T-helper 1 cell treated with Interleukin-12 subunit alpha and Interleukin-12 subunit beta and Interleukin-4 antibody, amounts not matched to agents 30 ng/mL and 1 ng/mL, for 36 hours (primary cell): ENCODE measurements at regions not wholly inside any gene's neighbourhood (a gene's known extent, or its start where the extent isn't known, plus 50 kb on each side); places are given as distances from the start of the nearest gene placed in this dataset.
"Not testable (repeated sequence)": the region's sequence is repeated elsewhere in the genome, so short reads cannot be mapped to it uniquely, and the experiment has no call there.

Experiments
- intact Hi-C: fragments of 100-400 bp; cut with micrococcal nuclease; formaldehyde crosslinking; loops from one replicate; pipeline ENCODE4 v1.15.1; 2024

DNA sequence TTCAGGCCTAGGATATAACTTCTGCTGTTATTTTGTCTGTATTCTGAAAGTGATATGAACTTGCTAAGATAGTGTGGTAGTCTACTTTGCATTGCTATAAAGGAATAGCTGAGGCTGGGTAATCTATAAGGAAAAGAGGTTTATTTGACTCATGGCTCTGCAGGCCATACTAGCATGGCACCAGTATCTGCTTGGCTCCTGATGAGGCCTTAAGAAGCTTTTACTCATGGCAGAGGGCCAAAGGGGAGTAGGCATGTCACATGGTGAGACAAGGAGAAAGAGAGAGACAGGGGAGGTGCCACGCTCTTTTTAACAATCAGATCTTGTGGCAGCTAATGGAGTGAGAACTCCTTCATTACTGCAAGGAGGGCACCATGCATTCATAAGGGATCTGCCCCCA, 247.3 kb downstream of the GPAT3 start:
- intact Hi-C loops, result no loop called here

DNA sequence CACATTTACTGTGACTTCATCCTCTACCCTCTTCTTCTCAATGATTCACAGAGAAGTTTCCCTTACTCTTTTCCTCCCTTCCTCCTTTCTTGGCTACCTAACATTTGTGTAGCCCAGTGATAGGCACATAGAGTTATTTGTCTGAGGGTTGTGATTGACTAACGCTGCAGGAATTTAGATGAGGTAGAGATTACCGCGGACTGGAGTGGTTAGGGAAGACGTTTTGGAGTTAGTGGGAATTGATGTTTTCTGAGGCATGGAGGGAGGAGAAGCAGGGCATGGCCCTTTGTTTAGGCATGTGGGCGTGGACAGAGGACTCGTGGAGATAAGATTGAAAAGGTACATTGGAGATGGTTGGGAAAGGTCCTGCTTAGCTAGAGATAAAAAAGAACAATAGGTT, 246.7 kb downstream of the GPAT3 start:
- intact Hi-C loops, result no loop called here

DNA sequence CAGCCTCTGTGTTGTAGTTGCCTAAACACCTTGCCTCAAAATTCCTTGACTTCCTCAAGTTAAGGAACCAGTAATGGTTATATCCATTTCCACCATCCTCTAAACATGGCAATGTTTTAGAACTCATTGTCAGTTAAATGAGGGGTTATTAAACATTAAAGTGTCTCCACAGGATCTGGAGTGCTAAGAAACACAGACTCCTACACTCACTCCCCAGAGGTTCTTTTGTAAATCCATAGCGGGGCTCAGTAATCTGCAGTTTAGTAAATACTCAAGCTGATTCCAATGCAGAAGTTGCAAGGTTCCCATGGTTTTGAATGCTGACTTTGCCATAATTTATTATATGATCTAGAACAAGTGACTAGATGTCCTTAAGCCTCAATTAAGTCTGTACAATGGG, 245.5 kb downstream of the GPAT3 start:
- intact Hi-C loops, result no loop called here

DNA sequence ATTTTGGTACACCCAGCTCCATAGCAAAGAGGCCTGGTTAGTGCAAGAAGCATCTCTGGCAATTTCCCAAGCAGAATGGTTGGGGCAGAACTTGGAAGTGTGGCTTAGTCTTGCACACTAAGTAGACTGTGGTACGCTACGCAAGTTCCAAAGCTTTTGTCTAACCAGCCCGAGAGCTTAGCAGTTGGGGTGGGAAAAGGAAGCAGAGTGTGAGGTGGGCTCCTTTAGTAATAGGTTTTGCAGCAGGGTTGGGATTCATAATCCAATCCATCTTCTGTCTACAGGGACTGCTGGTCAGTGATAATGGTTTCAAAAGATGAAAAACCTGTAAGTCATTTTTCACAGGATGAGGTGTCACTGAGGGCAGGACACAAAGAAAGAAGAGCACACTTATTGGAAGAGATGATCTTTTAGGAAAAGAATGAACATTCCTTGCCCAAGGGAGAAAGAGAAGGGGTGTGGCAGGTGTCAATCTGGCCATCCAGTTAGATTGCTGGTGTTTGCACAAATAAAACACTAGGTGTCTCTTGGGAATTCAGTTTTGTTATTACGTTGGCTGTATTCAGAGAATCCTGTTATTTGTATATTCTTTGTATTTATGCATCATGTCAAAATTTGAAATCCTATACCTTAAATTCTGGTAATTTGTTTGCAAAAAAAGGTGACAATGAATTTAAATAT, 244.3 kb downstream of the GPAT3 start:
- intact Hi-C loops, result no loop called here

DNA sequence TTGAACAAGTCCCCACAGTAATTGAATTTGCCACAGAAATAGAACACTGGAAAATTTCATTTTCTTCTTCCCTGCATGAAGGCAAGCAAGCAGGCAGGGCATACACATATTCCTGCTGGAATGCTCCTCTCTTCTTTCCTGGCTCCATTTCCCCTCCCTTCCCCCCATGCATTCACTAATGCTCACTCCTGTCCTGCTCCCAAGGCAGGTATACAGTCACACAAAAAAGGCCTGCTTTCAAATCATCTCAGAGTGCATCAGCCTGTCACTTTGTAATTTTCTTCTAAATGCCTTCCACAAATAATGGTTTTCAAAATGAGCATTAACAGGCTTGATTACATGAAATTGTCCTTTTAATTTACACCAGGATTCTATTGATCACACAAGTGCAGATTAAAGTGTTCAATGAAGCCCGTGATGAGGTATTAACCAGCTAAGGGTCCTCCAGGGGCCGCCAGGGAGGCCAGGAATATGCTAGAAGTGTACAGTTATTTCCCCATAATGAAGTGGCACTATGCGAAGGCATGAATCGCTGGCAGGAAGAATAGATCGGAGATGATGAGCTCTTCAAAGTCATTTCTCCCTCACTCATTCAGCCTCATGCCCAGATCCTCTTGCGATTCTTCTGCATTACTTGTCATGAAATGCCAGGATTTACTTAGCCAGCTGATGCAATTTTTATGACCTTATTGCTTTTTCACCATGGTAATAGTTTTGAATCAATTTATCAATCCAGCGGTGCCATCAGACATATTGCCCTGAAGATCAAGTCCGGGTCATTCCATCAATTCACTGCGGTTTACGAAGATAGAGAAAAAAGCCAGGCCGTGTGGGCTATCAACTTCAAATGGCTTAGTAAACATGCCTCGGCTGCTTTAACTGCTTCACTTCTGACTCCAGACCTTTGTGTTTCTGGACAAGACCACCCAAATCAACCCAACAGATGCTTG, 243.5 kb downstream of the GPAT3 start:
- intact Hi-C loops, result loop anchor here (10.0 kb wide), 1 partner anchor 745 kb away; no protein-coding TSS in a partner anchor

DNA sequence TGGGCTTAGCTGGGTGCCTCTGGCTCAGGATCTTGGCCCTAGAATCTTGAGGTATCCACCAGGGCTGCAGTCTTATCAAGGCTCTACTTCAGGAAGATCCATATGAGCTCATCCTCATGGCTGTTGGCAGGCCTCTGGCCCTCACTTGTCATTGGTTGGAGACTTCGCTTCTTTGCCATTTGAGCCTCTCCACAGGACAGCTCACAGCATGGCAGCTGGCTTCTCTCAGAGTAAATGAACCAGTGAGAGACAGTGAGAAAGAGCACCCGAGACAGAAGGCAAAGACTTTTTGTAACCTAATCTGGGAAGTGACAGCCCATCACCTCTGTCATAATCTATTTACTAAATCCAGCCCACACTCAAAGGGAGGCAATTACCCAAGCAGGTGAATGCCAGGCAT, 236.8 kb downstream of the GPAT3 start:
- intact Hi-C loops, result loop anchor here (10.0 kb wide), 1 partner anchor 752 kb away; no protein-coding TSS in a partner anchor

DNA sequence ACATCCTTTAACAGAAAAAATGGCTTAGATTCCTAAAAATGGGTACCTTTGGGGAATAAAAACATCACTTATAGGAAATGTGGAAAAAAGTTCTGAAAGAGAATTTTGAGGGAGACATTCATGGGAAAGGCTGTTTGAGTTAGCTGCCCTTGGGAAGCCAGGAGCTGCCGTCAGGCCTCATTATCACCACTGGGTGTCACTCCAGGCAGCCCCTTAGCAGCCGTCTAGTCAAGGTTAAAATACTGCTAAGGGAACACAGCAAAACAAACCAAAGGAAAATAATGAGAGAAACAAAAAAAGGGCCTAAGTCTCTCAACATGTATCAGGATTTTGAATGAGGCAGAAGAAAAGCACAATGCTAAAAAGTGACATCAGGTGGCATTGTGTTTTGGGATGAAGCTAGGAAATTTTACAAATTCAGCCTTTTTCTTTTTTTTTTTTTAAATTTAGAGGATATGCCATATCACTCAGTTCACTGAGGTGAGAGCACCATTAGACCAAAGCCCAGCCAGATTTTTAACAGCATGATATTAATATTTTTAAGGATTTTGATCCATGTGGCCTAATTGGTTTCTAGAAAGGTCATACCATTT, 235.3 kb downstream of the GPAT3 start:
- intact Hi-C loops, result loop anchor here (10.0 kb wide), 1 partner anchor 754 kb away; no protein-coding TSS in a partner anchor

DNA sequence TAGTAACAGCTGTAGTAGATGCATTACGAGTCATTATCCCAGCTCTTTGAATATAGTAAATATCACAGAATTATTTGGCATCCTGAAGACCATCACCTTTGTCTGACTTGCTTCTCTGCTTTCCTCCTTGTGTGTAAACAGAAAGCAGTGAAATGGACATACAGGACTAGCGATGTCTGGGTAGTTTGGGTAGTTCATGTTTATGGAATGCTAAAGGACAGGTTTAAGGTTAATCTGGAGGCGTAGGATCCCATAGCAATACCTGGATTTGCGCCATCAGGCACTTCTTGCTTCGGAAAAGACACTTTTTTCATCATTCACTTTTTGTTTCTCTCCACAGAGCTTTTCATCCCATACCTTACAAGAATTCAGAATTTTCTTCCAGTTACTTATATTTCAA, 232.2 kb downstream of the GPAT3 start:
- intact Hi-C loops, result no loop called here

DNA sequence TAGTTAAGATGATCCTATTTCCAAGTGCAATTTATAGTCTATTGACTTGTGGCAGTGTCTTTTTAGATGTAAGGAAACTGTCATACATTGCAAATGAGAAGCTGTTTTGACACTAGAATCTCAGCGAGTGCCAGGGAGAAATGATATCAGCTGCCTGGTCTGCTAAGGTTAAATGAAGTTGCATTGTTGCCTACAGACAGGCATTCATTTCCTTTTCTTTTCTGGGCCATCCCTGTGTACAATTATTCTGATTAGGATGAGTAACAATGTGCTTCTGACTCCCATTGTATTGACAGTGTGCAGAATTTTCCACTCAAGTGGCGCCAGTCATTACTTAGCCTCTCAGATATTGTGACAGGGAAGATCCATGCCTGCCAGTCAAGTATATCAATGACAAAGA, 231.2 kb downstream of the GPAT3 start:
- intact Hi-C loops, result no loop called here

DNA sequence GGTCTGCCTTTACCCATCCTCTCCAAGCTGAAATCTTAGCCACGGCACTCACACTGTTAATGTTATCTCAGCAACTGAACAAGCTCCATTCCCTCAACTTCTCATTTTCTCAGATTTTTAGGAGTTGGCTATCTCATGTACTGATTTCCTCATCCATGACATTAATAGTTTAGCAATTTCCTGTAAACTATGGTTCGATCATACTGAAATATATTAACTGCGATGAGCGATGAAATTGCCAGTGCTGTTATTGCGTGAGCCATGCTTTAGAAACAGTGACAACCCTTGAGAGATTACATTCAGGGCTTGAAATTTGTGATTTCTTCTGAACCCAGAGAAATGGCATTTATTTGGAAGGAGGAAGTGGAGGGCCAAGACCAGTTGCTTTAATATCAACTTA, 223.7 kb downstream of the GPAT3 start:
- intact Hi-C loops, result no loop called here

DNA sequence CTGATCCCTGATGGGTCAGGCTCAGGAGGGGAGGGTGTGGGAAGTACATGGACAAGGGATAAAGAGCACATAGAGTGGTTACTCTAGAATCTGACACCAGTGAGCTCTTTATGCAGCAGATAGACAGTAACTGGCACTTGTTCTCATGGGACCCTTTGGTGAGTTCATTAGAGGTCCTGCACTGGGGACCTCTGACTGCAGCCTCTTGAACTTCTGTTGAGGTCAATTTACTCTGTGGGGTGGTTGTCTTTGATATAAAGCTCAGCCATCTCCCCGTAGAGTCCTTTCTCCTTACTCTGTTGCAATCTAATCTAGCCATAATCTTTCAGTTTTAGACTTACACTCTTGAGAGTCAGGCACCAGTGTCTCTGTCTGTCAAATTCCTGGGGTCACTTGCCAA, 222.4 kb downstream of the GPAT3 start:
- intact Hi-C loops, result no loop called here

DNA sequence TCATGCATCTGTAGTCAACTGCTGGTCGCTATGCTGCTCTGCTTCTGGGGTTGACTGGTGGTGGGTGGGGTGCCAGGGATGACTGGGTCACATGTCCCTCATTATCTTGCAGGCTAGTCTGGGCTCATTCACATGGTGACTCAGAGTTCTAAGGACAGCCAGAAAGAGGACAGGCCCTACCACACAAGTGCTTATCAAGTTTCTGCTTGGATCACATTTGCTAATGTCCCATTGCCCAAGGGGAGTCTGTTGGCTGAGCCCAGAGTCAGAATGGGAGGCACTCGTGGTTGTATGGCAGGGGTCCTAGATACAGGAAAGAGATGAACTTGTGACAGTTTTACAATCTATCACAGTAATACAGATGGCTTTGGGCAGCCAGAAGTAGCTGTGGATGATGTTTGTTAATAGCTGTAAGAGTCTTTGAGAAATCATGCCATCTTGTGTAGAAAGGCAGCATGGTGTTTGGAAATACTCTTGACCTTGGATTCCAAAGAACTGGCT, 221.3 kb downstream of the GPAT3 start:
- intact Hi-C loops, result no loop called here

DNA sequence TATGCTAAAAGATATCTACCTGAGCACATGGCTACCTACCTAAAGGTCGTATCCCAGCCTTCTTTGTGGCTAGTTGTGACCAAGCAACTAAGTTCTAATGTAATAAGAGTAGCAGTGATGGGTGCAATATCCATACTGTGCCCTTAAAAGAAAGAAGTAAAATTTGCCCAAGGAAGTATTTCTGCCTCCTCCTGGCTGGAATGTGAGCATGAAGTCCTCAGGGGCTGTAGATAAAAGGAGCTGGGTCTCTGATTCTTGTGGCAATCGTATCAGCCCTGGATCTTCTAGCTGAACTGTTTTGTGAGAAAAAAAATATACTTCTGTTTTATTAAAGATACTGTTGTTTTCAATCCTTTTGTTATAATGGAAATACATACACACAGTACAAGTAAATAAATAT, 217.4 kb downstream of the GPAT3 start:
- intact Hi-C loops, result no loop called here

DNA sequence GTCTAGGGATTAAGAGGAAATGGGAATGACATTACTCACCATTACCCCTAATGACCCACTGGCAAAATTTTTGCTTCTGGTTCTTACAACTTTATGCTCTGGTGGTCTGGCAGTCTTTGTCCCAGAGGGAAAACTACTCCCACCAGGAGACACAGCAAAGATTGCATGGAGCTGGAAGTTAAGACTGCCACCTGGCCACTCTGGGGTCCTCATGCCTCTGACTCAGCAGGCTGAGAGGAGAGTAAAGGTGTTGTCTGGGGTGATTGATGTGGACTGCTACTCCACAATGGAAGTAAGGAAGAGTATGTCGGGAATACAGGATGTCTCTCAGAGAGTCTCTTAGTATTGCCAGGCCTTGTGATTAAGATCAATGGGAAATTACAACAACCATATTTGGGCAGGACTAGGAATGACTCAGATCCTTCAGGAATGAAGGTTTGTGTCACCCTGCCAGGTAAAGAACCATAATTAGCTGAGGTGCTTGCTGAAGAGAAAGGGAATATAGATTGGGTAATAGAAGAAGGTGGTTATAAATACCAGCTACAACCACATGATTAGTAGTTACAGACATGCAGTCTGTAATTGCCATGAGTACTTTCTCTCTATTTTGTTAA, 215.5 kb downstream of the GPAT3 start:
- intact Hi-C loops, result no loop called here

DNA sequence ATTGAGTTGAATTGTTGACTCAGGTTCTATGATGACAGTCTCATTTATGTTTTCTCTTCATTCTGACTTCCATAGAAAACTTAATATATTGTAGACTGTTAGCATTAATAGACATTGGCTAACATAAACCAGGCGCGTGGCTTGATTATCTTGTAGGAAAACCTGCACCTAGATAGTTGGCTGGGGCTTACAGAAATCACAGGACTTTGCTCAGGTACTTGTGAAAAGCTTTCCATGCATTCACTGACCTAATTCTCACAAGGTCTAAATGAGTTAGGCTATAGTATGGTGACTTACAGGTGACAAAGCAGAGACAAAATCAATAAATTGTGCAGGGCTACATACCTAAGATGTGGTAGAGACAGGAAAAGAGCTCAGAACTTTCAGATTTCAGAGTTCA, 212.8 kb downstream of the GPAT3 start:
- intact Hi-C loops, result no loop called here

DNA sequence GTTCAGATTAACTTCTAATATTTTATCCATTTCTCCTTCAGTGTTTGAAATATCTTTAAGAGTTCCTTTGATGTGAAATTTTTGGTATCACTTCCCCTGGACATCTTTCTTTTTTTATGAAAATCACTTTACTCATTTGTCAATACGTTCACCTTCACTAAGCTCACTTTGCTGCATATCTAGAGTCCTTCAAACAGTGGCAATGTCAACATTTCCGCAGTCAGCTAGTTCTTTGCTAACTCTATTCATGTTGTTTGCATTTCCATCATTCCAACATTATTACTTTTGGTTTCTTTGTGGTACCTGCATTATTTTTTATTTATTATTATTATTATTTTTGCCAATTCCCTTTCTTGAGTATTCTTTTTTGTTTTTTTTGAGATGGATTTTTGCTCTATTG, 203.0 kb downstream of the GPAT3 start:
- intact Hi-C loops, result no loop called here

DNA sequence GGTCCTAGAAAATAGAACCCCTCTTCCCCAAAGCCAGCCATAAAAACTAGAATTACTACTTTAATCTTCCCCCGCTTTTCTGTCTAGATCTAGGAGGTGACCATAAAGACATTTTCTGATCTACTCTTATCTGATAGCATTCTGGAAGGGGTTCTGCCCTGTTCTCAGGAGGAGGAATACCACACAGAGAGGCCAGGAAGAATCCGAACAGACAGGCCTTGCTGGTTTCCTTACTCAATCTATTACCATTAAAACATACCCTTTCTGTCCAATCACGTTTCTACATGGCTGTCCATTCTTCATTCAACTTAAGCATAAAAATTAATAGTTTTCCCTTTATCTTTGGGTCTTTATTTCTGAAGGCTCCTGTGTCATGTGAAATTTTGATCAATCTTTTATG, 198.7 kb downstream of the GPAT3 start:
- intact Hi-C loops, result no loop called here

DNA sequence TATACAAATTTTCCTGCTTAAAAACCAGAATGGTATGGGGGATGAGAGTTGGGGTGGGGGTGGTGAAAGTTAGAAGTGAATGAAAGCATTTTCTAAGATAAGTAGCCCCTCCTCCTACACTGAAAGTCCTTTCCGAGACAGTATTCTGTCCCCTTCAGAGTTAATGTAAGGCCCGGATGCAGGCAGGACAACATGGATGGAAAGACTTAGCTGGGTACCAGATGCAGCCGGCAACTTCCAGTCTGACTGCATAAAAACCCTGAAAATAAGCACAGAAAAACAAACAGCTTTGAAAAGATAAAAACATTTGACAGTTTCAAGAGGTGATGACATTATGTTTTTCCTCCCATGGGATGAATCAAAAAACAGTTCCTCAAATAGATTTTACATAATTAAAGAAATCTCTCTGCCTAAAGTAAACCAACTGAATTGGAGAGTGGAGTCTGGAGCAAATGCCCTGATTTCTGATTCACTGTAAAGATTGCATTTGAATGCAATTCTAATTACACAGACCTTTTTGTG, 196.3 kb downstream of the GPAT3 start:
- intact Hi-C loops, result no loop called here

DNA sequence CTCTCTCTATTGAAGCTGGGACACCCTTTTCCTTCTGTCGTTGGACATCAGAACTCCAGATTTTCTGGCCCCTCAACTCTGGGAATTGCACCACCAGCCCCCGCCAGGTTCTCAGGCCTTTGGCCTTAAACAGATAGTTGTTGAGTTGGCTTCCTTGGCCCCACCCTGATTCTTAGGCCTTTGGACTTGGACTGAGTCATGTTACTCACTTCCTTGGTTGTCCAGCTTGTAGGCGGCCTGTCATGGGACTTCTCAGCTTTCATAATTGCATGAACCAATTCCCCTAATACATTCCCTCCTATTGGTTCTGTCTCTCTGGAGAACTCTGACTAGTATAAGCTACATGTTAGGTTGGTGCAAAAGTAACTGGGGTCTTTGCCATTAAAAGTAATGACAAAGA, 195.7 kb downstream of the GPAT3 start:
- intact Hi-C loops, result no loop called here

DNA sequence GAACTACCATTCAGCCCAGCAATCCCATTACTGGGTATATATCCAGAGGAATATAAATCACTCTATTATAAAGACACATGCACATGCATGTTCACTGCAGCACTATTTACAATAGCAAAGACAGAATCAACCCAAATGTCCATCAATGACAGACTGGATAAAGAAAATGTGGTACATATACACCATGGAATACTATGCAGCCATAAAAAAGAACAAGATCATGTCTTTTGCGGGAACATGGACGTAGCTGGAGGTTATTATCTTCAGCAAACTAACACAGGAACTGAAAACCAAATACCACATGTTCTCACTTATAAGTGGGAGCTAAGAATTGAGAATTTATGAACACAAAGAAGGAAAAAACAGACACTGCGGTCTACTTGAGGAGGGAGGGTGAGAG, 195.1 kb downstream of the GPAT3 start:
- intact Hi-C loops, result not testable (repeated sequence)

DNA sequence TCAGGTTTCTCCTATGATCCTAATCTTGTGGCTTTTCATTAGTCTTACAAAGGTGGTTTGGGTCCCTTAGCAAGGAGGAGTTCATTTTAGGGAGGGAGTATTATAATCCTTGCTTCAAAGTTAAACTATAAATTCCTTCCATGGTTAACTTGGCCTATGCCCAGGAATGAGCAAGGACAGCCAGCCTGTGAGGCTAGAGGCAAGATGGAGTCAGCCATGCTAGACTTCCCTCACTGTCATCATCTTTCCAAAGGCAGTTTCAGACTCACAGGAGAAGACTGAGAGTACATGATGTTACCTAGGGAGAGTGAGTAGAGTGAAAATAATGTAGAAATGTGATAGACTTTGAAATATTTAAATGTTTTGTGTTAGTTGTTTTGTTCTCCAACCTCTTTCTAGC, 192.3 kb downstream of the GPAT3 start:
- intact Hi-C loops, result no loop called here
